ENCODE measurements at regions not wholly inside any gene's neighbourhood (a gene's known extent, or its start where the extent isn't known, plus 50 kb on each side); places are given as distances from the start of the nearest gene placed in this dataset.

- Histone ChIP-seq H3F3A (ENCODE audit: insufficient read depth, low read length, poor library complexity, severe bottlenecking) (no peaks in the 10 kb centered on the region), H3K4me2 (ENCODE audit: low read length) (no peak overlapping the region), H3K79me2 (replicated peaks; ENCODE audit: insufficient read depth, low read length) (no peaks in the 10 kb centered on the region), H3K27ac (ENCODE audit: low read length) (no peak overlapping the region), H4K20me1 (ENCODE audit: insufficient read depth) (no peaks in the 10 kb centered on the region), H3K27me3 (ENCODE audit: insufficient read depth, low read depth, low read length) (no peaks in the 10 kb centered on the region), H3K9ac (ENCODE audit: low read length) (no peak overlapping the region), H3K9me3 (ENCODE audit: low read length) (peaks cover 4% of the 10 kb centered on the region), H3K36me3 (ENCODE audit: insufficient read depth, low read length) (no peaks in the 10 kb centered on the region), H2AFZ (ENCODE audit: low read depth, low read length) (no peak overlapping the region), H3K9me2 (ENCODE audit: insufficient read depth, low read length) (no peaks in the 10 kb centered on the region), H3K4me3 (ENCODE audit: low read length) (no peak overlapping the region)
- TF ChIP-seq REST (IDR thresholded peaks at IDR 0.05; ENCODE audit: borderline replicate concordance) (no peak), CTCF (IDR thresholded peaks at IDR 0.05; ENCODE audit: poor library complexity, severe bottlenecking) (no peak), RAD21 (conservative IDR thresholded peaks at IDR 0.05) (no peak), SMC3 (conservative IDR thresholded peaks at IDR 0.05; ENCODE audit: poor library complexity) (no peak), EZH2 (IDR thresholded peaks at IDR 0.05; ENCODE audit: borderline replicate concordance, insufficient read depth, low read length, poor library complexity, severe bottlenecking) (no peak), POLR2AphosphoS5 (IDR thresholded peaks at IDR 0.05) (no peak), TAF1 (IDR thresholded peaks at IDR 0.05; ENCODE audit: low read depth) (no peak), MXI1 (conservative IDR thresholded peaks at IDR 0.05; ENCODE audit: poor library complexity, severe bottlenecking) (no peak), EP300 (conservative IDR thresholded peaks at IDR 0.05; ENCODE audit: poor library complexity, severe bottlenecking) (no peak)
Observed at GRCh38 chr10:107589081-107589480, 424.6 kb upstream of the SORCS1 start.

DNA sequence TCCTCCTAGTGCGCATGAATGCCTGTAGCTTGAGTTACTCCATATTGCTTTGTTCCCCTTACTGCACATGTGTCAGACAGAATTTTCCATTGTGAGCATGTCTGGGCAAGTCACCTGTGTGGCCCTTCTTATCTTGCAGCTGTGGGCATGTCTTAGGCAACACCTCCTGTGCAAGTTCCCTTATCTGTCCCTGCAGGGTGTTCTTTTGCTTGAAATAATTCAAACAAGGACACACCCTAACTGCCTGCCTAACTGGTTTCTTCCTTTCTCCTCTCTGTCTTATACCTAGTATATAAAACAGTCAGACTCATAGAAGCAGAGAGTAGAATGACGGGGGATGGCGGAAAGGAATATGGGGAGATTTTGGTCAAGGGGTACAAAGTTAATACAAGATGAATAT, 421.1 kb upstream of the SORCS1 start:
- TF ChIP-seq REST (IDR thresholded peaks at IDR 0.05; ENCODE audit: borderline replicate concordance) (no peak), SMC3 (conservative IDR thresholded peaks at IDR 0.05; ENCODE audit: poor library complexity) (no peak), EP300 (conservative IDR thresholded peaks at IDR 0.05; ENCODE audit: poor library complexity, severe bottlenecking) (no peak), CTCF (IDR thresholded peaks at IDR 0.05; ENCODE audit: poor library complexity, severe bottlenecking) (no peak), MXI1 (conservative IDR thresholded peaks at IDR 0.05; ENCODE audit: poor library complexity, severe bottlenecking) (no peak), EZH2 (IDR thresholded peaks at IDR 0.05; ENCODE audit: borderline replicate concordance, insufficient read depth, low read length, poor library complexity, severe bottlenecking) (no peak), RAD21 (conservative IDR thresholded peaks at IDR 0.05) (no peak), TAF1 (IDR thresholded peaks at IDR 0.05; ENCODE audit: low read depth) (no peak), POLR2AphosphoS5 (IDR thresholded peaks at IDR 0.05) (no peak)
- no peak overlapping the region for H3K4me3 ChIP-seq (ENCODE audit: low read length)
- no peak overlapping the region for H2AFZ ChIP-seq (ENCODE audit: low read depth, low read length)
- H3K36me3 ChIP-seq (ENCODE audit: insufficient read depth, low read length) = no peaks in the 10 kb centered on the region
- H3K9me3 ChIP-seq (ENCODE audit: low read length) = peaks cover 4% of the 10 kb centered on the region
- H3K9ac ChIP-seq (ENCODE audit: low read length) = no peak overlapping the region
- no peaks in the 10 kb centered on the region for H3K27me3 ChIP-seq (ENCODE audit: insufficient read depth, low read depth, low read length)
- no peaks in the 10 kb centered on the region for H3K79me2 ChIP-seq (replicated peaks; ENCODE audit: insufficient read depth, low read length)
- no peaks in the 10 kb centered on the region for H3F3A ChIP-seq (ENCODE audit: insufficient read depth, low read length, poor library complexity, severe bottlenecking)
- no peak overlapping the region for H3K4me2 ChIP-seq (ENCODE audit: low read length)
- H3K9me2 ChIP-seq (ENCODE audit: insufficient read depth, low read length) = no peaks in the 10 kb centered on the region
- no peak overlapping the region for H3K27ac ChIP-seq (ENCODE audit: low read length)
- H4K20me1 ChIP-seq (ENCODE audit: insufficient read depth) = no peaks in the 10 kb centered on the region
